ENCODE measurements at regions not wholly inside any gene's neighbourhood (a gene's known extent, or its start where the extent isn't known, plus 50 kb on each side); places are given as distances from the start of the nearest gene placed in this dataset.
"Not testable (repeated sequence)": the region's sequence is repeated elsewhere in the genome, so short reads cannot be mapped to it uniquely, and the experiment has no call there.

GRCh38 chr3:139238281-139239030 lies 105.4 kb upstream of the MRPS22 start:
- no peak for DNase-seq (ENCODE audit: low spot score)

DNA sequence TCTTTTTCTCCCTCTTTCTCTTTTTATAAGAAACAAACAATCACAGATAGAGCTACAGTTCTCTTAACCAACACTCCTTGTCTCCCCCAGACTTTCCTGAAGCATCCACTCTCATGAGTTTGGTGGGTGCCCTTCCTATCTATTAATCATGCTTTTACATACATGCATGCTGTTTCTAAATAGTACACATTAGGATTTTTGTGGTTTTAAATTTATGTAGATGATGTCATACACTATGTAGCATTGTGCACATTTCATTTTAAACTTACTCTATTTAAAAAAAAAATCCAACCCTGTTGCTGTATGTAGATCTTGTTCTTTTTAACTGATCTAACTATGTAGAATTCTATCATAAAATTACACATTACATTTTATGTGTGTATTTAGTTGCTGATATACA lies 104.3 kb upstream of the MRPS22 start:
- no peak for DNase-seq (ENCODE audit: low spot score)

DNA sequence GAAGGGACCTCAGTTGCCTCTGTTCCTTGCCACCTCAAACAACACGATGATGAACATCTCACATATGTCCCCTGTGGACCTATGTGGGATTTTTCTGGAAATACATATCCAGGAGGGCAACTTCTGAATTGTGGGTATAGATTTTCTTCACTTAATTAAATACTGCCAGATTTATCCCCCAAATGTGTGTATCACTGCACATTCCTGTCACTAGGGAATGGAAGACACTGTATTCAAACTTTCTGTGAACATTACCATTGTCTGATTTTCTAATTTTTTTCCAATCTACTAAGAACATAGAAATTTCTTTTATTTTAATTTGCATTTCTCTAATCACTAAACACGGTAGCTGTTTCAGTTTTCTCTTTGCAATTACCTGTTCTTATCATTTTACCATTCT lies 102.0 kb upstream of the MRPS22 start:
- DNase-seq (ENCODE audit: low spot score), result no peak

DNA sequence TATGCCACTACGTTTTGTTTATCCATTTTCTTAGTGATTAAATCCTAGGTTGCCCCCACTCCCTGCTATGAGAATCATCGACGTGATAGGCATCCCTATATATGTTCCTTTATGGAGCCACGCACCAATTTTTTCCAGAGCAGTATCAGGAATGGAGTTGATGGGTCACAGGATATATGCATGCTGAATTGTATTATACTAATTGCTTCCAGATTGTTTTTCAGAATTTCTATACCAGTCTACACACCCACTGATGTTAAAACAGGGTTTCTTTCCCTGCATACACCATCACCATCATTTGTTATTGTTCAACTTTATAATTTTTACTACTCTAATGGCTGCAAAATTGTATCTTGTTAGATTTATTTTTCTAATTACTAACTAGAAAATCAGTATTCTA lies 100.1 kb upstream of the MRPS22 start:
- DNase-seq (ENCODE audit: low spot score), result no peak

- no peak for DNase-seq (ENCODE audit: low spot score)
These were observed 95.1 kb upstream of the MRPS22 start for GRCh38 chr3:139248593-139249255.

- DNase-seq (ENCODE audit: low spot score), result no peak
These were observed 92.3 kb upstream of the MRPS22 start for GRCh38 chr3:139251529-139251928.

DNA sequence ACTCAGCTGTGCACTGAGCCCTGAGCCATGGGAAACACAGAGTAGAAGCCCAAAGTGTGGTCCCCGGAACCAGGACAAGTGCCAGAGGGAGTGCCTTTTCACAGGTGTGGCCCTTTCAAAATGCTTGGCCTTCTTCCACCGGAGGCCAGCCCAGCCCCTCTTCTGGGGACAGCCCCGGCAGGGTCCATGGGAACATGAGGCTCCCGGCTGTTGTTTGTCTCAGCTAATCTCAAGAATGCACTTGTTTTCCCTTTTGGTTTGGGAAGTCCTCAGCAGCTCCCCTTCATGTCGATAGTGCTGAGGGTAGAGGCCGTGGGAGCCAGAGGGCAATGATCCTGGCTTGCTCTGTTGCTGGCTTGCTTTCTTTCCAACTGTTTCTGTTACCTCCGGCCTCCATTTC lies 91.1 kb upstream of the MRPS22 start:
- no peak for DNase-seq (ENCODE audit: low spot score)

GRCh38 chr3:139258276-139258675 lies 85.5 kb upstream of the MRPS22 start:
- no peak for DNase-seq (ENCODE audit: low spot score)

GRCh38 chr3:139259398-139259797 lies 84.4 kb upstream of the MRPS22 start:
- no peak for DNase-seq (ENCODE audit: low spot score)

DNA sequence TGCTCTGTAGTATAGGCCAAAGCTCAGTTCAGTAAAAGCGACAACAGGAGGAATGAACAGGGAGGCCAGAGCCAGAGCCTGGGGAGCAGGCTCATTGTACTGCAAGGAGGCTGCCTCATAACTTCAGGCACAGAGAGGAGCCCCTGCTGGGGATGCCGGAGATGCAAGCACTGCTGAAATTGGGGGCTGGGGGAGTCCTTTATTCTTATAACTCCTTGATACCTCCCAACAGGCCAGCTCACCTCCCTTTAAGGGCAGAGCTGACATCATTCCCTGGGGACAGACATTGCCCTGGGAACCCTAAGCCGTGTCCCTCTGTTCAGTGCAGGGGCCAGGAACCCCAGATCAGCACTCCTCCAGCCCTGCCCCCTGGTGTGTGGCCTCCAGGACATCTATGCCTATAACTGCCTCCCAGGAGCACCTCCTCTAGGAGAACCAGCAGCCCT lies 83.8 kb upstream of the MRPS22 start:
- no peak for DNase-seq (ENCODE audit: low spot score)

DNA sequence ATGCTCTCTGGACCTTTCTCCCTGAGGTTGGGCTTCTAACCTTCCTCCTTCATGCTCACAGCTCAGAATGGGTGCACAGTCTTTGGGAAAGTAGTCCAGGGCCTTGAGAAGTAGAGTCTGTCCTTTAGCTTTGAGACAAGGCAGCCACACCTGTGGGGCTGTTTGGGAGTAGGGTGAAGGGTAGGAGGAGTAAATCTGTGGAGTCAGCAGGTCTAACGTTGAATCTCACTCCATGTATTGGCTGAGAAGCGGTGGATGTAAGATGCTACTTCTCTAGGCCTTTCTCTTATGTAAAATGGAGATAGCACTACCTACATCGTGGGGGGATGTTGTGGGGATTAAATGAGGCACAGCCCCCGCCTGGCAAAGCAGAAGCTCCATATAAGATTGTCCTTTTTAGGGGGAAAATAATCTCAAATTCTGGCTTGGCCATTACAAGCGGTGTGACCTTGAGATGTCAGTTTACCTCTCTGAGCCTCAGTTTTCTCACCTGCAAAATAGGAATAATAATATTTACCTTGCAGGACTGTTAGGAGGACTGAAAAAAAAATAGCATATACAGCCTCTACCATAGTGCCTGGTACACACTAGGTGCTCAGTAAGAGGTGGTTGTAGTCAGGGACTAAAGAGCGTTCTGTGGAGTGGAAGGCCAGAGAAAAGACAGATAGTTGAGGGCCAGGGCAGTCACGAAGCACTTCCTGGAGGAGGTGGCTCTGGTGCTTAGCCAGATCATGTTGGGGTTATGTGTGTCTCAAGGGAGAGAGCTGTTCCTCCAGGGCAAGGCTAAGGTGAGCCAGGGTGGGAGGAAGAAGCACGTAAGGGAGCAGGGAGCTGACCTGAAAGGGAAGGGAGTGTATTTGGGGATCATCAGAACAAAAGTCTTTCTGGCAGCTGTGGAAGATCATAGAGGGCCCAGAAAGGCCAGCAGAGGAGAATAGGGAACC lies 82.8 kb upstream of the MRPS22 start:
- no peak for DNase-seq (ENCODE audit: low spot score)

GRCh38 chr3:139261754-139262586 lies 81.8 kb upstream of the MRPS22 start:
- no peak for DNase-seq (ENCODE audit: low spot score)

DNA sequence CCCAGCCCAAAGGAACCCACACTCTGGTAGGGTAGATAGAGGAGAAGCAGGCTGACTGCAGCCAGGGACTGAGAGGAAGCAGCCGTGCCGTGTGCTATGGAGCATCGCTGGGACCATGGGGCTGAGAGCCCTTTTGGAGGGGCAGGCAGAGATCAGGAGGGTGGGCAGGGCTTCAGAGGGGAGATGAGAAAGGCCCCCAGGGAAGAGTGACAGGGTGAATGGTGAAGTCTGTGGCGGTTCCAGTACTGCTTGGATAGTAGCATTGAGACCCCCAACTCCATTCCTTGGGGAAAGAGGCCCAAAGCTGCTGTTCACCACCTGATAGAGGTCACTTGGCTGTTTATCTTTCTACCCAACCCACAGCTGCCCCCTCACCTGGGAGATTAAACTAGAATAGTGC lies 80.0 kb upstream of the MRPS22 start:
- no peak for DNase-seq (ENCODE audit: low spot score)

- no peak for DNase-seq (ENCODE audit: low spot score)
These were observed 79.4 kb upstream of the MRPS22 start for GRCh38 chr3:139264375-139264774.

DNA sequence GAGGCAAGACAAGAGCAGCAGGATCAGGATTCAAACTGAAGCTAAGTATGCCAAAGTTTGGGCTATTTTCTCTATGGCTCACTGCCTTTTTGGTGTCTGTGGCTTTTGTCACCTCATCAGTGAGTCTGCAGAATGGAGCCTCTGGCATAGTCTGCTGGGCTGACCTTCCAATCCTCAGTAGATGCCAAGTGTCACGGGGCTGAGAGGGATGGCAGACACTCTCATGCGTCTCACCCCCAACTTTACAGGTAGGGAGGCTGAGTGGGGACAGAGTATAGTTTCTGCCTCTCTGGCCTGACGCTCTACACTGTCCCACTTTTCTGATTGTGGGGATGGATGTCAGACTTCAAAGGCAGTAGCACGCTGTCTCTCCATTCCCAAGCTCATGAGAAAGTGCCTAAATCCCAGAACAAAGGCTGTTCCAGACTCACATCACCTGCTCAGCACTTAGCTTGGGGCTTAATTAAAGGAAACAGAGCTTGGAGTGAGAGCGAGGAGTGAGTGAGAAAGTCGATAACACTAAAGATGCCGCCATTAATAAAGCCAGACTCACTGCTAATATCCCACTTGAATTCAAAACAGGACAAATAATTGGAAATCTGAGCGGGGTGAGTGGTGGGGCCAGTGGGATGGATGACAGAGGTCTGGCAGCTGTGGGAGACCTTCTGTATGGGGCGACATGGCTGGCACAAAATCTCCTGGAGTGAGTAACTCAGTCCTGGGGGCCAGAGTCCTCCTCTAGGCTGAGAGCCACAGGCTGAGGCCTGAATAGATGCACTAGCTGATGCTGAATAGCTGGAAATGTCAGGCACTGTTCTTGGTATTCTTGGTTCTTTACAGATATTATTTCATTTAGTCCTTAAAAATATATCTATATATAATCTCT lies 78.4 kb upstream of the MRPS22 start:
- DNase-seq (ENCODE audit: low spot score), result no peak

DNA sequence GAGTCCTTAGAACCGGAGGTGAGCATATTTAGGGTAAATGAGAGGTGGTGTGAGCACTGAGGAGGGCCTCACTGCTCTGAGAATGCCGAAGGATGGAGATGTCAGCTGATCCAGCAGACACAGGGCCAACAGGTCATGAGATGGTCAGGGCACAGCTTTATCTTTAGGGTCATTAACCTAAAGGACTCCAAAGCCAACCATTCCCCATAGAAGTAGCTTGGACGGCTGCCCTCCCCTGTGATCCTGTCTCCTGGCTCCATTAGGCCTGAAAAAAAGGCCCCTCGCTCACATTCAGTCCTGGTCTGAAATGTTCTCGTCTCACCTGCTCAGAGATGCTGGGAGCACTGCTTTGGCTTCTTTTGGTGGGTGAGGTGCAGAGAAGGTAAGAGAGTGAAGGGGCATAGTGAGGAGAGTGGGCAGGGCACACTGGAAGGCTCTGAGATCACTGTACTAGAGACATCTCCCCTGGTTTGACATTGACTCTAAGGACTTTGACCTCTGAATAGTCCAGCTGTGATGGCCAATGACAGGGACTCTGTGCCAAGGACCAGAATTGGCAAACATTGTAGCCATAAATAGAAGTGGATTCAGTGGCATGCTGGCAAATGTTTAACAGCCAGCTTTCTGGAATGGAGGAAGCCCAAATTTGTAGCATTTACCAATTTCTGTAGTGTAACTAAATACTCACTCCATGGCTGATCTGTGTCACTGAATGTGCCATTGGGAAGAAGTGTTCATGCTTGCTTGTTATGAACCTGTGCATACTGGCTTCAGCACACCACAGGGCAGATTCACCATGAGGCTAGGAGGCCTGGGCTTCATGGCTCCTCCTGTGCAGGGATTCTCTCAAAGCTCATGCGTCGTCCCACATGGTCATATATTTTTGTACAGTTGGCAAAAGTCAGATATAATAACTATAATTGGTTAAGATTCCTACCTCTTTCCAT lies 76.2 kb upstream of the MRPS22 start:
- no peak for DNase-seq (ENCODE audit: low spot score)

- DNase-seq (ENCODE audit: low spot score), result no peak
These were observed 73.8 kb upstream of the MRPS22 start for GRCh38 chr3:139269984-139270383.

- not testable (repeated sequence) for DNase-seq (ENCODE audit: low spot score)
These were observed 73.2 kb upstream of the MRPS22 start for GRCh38 chr3:139270652-139271051.

GRCh38 chr3:139280027-139280671 lies 63.7 kb upstream of the MRPS22 start:
- DNase-seq (ENCODE audit: low spot score), result no peak
